Fibroblast of lung (primary cell): ENCODE measurements at regions not wholly inside any gene's neighbourhood (a gene's known extent, or its start where the extent isn't known, plus 50 kb on each side); places are given as distances from the start of the nearest gene placed in this dataset.

ENCODE experiments used
- DNase-seq, 2 donors: peaks; one replicate each; pipeline versions ENCODE4 v3.0.0 to v3.0.0-alpha.2; 2010; ENCODE audit warnings: low read depth in 2 of 2
- H2AFZ ChIP-seq: 2 replicates; pipeline ENCODE4 v1.5.1; 2012; ENCODE audit warnings: low read length, control low read depth, inconsistent platforms
- H3K27ac ChIP-seq: 2 replicates; pipeline ENCODE4 v1.5.1; 2011; ENCODE audit warnings: low read length, control low read depth; ENCODE audit not compliant: insufficient read depth
- H3K27me3 ChIP-seq: 2 replicates; pipeline ENCODE4 v1.5.1; 2011; ENCODE audit warnings: mild to moderate bottlenecking, low read length; ENCODE audit not compliant: control insufficient read depth, insufficient read depth
- H3K36me3 ChIP-seq: 2 replicates; pipeline ENCODE4 v1.5.1; 2011; ENCODE audit warnings: low read length; ENCODE audit not compliant: control insufficient read depth, insufficient read depth
- H3K4me1 ChIP-seq: 2 replicates; pipeline ENCODE4 v1.5.1; 2011; ENCODE audit warnings: low read length; ENCODE audit not compliant: control insufficient read depth, insufficient read depth; ENCODE audit errors: extremely low read depth
- H3K4me2 ChIP-seq: 2 replicates; pipeline ENCODE4 v1.5.1; 2011; ENCODE audit warnings: low read length, control low read depth; ENCODE audit not compliant: insufficient read depth; ENCODE audit errors: extremely low read depth
- H3K4me3 ChIP-seq, 4 experiments: fragments of 200-600 bp in 1 of 4; sonication (generic) in 1 of 4; replicated peaks in 1 of 4; 2 replicates each; pipeline ENCODE4 v1.5.1; 2011 to 2016; ENCODE audit warnings: low read length in 4 of 4, low read depth in 3 of 4, mild to moderate bottlenecking in 3 of 4, control low read depth in 2 of 4, inconsistent platforms in 1 of 4, mixed read lengths in 1 of 4; ENCODE audit not compliant: insufficient read depth in 1 of 4; ENCODE audit errors: control extremely low read depth in 1 of 4
- H3K79me2 ChIP-seq: 2 replicates; pipeline ENCODE4 v1.5.1; 2012; ENCODE audit warnings: mild to moderate bottlenecking, low read length, inconsistent platforms; ENCODE audit not compliant: control insufficient read depth, insufficient read depth
- H3K9ac ChIP-seq: 2 replicates; pipeline ENCODE4 v1.5.1; 2011; ENCODE audit warnings: mild to moderate bottlenecking, low read length, control low read depth; ENCODE audit not compliant: insufficient read depth
- H3K9me3 ChIP-seq: 2 replicates; pipeline ENCODE4 v1.5.1; 2012; ENCODE audit warnings: low read depth, low read length; ENCODE audit not compliant: control insufficient read depth, insufficient read depth
- H4K20me1 ChIP-seq: 2 replicates; pipeline ENCODE4 v1.5.1; 2011; ENCODE audit warnings: low read length; ENCODE audit not compliant: control insufficient read depth, insufficient read depth; ENCODE audit errors: extremely low read depth
- EZH2 ChIP-seq: IDR thresholded peaks from 2 replicates; pipeline ENCODE4 v1.5.1; 2012; ENCODE audit warnings: low read length, control low read depth, mild to moderate bottlenecking; ENCODE audit errors: missing control alignments
- TF ChIP-seq, protein P1 (sequence below), 2 donors: IDR thresholded peaks in 1 of 2; conservative IDR thresholded peaks in 1 of 2; 1 replicate in 1 of 2; 2 replicates in 1 of 2; pipeline ENCODE4 v1.5.1; 2011 to 2012; ENCODE audit warnings: low read length in 2 of 2, control low read depth in 1 of 2, inconsistent platforms in 1 of 2, low read depth in 1 of 2, mild to moderate bottlenecking in 1 of 2

DNA sequence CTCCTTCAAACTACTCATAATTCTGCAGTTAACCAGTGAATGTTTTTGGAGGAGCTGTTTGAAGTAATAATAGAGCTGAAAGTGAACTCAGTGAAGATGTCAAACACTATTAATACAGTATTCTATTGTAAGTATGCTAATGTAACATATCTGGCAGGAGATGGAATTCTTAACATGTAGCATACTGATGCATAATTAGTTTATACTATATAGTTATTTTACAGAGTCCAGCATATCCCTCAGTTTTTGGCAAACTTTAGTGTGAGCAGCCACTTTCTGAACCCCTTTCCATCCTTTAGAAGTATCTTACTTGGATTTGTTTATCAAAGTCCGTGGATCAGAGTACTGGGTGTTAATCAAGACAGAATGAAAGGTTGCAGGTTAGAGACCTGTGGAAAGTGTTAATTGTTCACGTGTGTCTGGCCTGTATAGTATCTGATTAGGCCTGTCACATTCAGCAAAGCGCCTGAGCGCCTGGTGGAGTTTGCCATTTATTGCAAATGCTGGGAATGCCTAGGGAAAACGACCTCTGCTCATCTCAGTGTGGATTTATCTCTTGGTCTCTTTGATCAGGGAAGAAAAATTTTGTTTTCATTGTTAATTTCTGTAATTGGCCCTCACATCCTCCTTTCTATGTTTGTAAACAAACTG lies 251.7 kb upstream of the MAD2L1 start:
- Histone ChIP-seq H3K9me3 (no peaks in the 10 kb centered on the region), H2AFZ (no peak overlapping the region), H3K4me2 (no peak overlapping the region), H3K9ac (no peak overlapping the region), H3K27ac (no peak overlapping the region), H3K79me2 (no peaks in the 10 kb centered on the region), H3K27me3 (no peaks in the 10 kb centered on the region), H4K20me1 (no peaks in the 10 kb centered on the region), H3K4me3 (no peak overlapping the region), H3K36me3 (no peaks in the 10 kb centered on the region), H3K4me1 (no peaks in the 10 kb centered on the region)
- no peak for DNase-seq
- TF ChIP-seq, protein P1, sequence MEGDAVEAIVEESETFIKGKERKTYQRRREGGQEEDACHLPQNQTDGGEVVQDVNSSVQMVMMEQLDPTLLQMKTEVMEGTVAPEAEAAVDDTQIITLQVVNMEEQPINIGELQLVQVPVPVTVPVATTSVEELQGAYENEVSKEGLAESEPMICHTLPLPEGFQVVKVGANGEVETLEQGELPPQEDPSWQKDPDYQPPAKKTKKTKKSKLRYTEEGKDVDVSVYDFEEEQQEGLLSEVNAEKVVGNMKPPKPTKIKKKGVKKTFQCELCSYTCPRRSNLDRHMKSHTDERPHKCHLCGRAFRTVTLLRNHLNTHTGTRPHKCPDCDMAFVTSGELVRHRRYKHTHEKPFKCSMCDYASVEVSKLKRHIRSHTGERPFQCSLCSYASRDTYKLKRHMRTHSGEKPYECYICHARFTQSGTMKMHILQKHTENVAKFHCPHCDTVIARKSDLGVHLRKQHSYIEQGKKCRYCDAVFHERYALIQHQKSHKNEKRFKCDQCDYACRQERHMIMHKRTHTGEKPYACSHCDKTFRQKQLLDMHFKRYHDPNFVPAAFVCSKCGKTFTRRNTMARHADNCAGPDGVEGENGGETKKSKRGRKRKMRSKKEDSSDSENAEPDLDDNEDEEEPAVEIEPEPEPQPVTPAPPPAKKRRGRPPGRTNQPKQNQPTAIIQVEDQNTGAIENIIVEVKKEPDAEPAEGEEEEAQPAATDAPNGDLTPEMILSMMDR (conservative IDR thresholded peaks at IDR 0.05 in 1 of 2, IDR thresholded peaks at IDR 0.05 in 1 of 2; ENCODE audit: low read depth in 1 of 2, low read length in 2 of 2): no peak
- no peak for TF ChIP-seq EZH2

DNA sequence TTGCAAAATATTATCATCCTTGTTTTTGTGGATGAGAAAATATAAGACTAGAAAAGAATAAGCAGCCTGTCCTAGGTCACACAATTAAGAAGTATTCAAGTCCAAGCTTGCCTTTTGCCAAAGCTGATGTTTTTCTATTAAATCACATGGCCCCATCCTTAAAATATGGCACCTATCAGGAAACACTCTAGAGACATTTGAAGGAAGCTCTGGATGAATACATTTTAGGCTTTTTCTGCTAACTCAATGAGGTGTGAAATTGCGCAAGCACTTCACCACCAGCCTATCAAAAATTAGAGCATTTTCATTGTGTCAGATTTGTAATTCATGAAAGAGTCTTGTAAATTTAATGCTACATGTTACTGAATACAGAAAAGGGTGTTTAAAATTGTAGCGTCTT lies 251.1 kb upstream of the MAD2L1 start:
- Histone ChIP-seq H3K4me1 (no peaks in the 10 kb centered on the region), H3K9ac (no peak overlapping the region), H4K20me1 (no peaks in the 10 kb centered on the region), H3K79me2 (no peaks in the 10 kb centered on the region), H3K27ac (no peak overlapping the region), H3K4me2 (no peak overlapping the region), H3K9me3 (no peaks in the 10 kb centered on the region), H3K36me3 (no peaks in the 10 kb centered on the region), H2AFZ (no peak overlapping the region), H3K27me3 (no peaks in the 10 kb centered on the region), H3K4me3 (no peak overlapping the region)
- TF ChIP-seq, protein P1 (conservative IDR thresholded peaks at IDR 0.05 in 1 of 2, IDR thresholded peaks at IDR 0.05 in 1 of 2; ENCODE audit: low read depth in 1 of 2, low read length in 2 of 2): no peak
- TF ChIP-seq EZH2: no peak
- DNase-seq: peak in 1 of 2 donors; percentile 11

DNA sequence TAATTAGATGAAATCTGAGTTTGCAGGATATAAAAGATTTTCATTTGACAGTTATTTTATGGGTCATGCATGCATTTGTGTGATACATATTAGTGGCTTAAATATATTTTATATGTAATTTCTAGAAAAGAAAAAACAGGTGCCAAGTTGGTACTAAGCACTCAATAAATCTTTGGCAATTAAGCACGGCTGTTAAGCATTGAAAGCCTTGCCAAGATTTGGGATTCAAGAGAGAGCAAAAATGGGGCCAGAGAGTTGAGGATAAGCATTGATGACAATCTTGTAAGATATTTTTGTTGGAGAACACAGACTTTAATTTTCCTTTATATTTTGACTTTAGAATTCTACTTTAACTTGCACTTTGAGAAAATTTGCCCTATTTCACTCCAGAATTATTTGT lies 249.8 kb upstream of the MAD2L1 start:
- TF ChIP-seq, protein P1 (conservative IDR thresholded peaks at IDR 0.05 in 1 of 2, IDR thresholded peaks at IDR 0.05 in 1 of 2; ENCODE audit: low read depth in 1 of 2, low read length in 2 of 2): no peak
- TF ChIP-seq EZH2: no peak
- Histone ChIP-seq H3K4me2 (no peak overlapping the region), H3K79me2 (no peaks in the 10 kb centered on the region), H3K4me3 (no peak overlapping the region), H3K27me3 (no peaks in the 10 kb centered on the region), H3K27ac (no peak overlapping the region), H3K9me3 (no peaks in the 10 kb centered on the region), H3K36me3 (no peaks in the 10 kb centered on the region), H4K20me1 (no peaks in the 10 kb centered on the region), H3K4me1 (no peaks in the 10 kb centered on the region), H2AFZ (no peak overlapping the region), H3K9ac (no peak overlapping the region)
- DNase-seq: no peak
